Liver (tissue), 8 donors: ENCODE measurements at regions not wholly inside any gene's neighbourhood (a gene's known extent, or its start where the extent isn't known, plus 50 kb on each side); places are given as distances from the start of the nearest gene placed in this dataset.

Experiments used
- DNase-seq: peaks from one replicate; pipeline ENCODE4 v3.0.0-alpha.2; 2017; ENCODE audit warnings: low spot score
- H3K27ac ChIP-seq, 2 donors: one replicate each; pipeline ENCODE4 v1.7.0; 2013; ENCODE audit warnings: inconsistent platforms in 2 of 2, low read length in 2 of 2, control low read depth in 1 of 2, low read depth in 1 of 2, mild to moderate bottlenecking in 1 of 2
- H3K27me3 ChIP-seq, 4 donors: one replicate each; pipeline versions ENCODE4 v1.6.1 to v1.7.0; 2013; ENCODE audit warnings: low read length in 3 of 4, inconsistent platforms in 1 of 4, mild to moderate bottlenecking in 1 of 4, moderate library complexity in 1 of 4; ENCODE audit not compliant: control insufficient read depth in 4 of 4, insufficient read depth in 4 of 4
- H3K36me3 ChIP-seq, 4 donors: one replicate each; pipeline versions ENCODE4 v1.6.1 to v1.7.0; 2013; ENCODE audit warnings: low read length in 3 of 4, mild to moderate bottlenecking in 3 of 4, low read depth in 1 of 4, moderate library complexity in 1 of 4; ENCODE audit not compliant: control insufficient read depth in 4 of 4, insufficient read depth in 3 of 4
- H3K4me1 ChIP-seq, 4 donors: one replicate each; pipeline versions ENCODE4 v1.6.1 to v1.7.0; 2013; ENCODE audit warnings: low read length in 3 of 4, mild to moderate bottlenecking in 3 of 4, moderate library complexity in 1 of 4; ENCODE audit not compliant: control insufficient read depth in 4 of 4, insufficient read depth in 4 of 4
- H3K4me3 ChIP-seq, 3 donors: one replicate each; pipeline versions ENCODE4 v1.6.1 to v1.7.0; 2013; ENCODE audit warnings: low read length in 3 of 3, control low read depth in 1 of 3, low read depth in 1 of 3, mild to moderate bottlenecking in 1 of 3
- H3K9ac ChIP-seq, 2 donors: one replicate each; pipeline ENCODE4 v1.7.0; 2013; ENCODE audit warnings: low read length in 2 of 2, mild to moderate bottlenecking in 2 of 2, moderate library complexity in 2 of 2, control low read depth in 1 of 2, low read depth in 1 of 2
- H3K9me3 ChIP-seq, 4 donors: one replicate each; pipeline versions ENCODE4 v1.6.1 to v1.7.0; 2013; ENCODE audit warnings: low read length in 3 of 4; ENCODE audit not compliant: control insufficient read depth in 4 of 4
- EGR1 ChIP-seq, 2 donors: IDR thresholded peaks; 2 replicates each; pipeline ENCODE4 v1.6.1; 2016 to 2018; ENCODE audit warnings: antibody characterized with exemption in 2 of 2, low read depth in 2 of 2
- FOXA1 ChIP-seq: IDR thresholded peaks from 2 replicates; pipeline ENCODE4 v1.6.1; 2016; ENCODE audit warnings: antibody characterized with exemption
- FOXA2 ChIP-seq: IDR thresholded peaks from 2 replicates; pipeline ENCODE4 v1.6.1; 2016; ENCODE audit warnings: antibody characterized with exemption
- GABPA ChIP-seq, 2 donors: IDR thresholded peaks in 1 of 2; conservative IDR thresholded peaks in 1 of 2; 2 replicates each; pipeline ENCODE4 v1.6.1; 2016; ENCODE audit warnings: antibody characterized with exemption in 2 of 2, mild to moderate bottlenecking in 1 of 2, moderate library complexity in 1 of 2
- HNF4A ChIP-seq, 2 donors: conservative IDR thresholded peaks; 2 replicates each; pipeline ENCODE4 v1.6.1; 2016; ENCODE audit warnings: antibody characterized with exemption in 2 of 2, mild to moderate bottlenecking in 2 of 2
- HNF4G ChIP-seq: IDR thresholded peaks from 2 replicates; pipeline ENCODE4 v1.6.1; 2016; ENCODE audit warnings: antibody characterized with exemption
- JUND ChIP-seq, 2 donors: IDR thresholded peaks; 2 replicates each; pipeline ENCODE4 v1.6.1; 2016; ENCODE audit warnings: antibody characterized with exemption in 2 of 2
- NR2F2 ChIP-seq: IDR thresholded peaks from 2 replicates; pipeline ENCODE4 v1.6.1; 2016; ENCODE audit warnings: antibody characterized with exemption
- RAD21 ChIP-seq, 2 donors: IDR thresholded peaks; 2 replicates each; pipeline ENCODE4 v1.6.1; 2016; ENCODE audit warnings: antibody characterized with exemption in 2 of 2, mild to moderate bottlenecking in 2 of 2
- RXRA ChIP-seq, 2 donors: IDR thresholded peaks; 2 replicates each; pipeline ENCODE4 v1.6.1; 2017 to 2018; ENCODE audit warnings: antibody characterized with exemption in 2 of 2, mild to moderate bottlenecking in 1 of 2
- SP1 ChIP-seq: IDR thresholded peaks from 2 replicates; pipeline ENCODE4 v1.6.1; 2018; ENCODE audit warnings: antibody characterized with exemption, mild to moderate bottlenecking
- TAF1 ChIP-seq: conservative IDR thresholded peaks from 2 replicates; pipeline ENCODE4 v1.6.1; 2016; ENCODE audit warnings: antibody characterized with exemption, mild to moderate bottlenecking
- YY1 ChIP-seq: IDR thresholded peaks from 2 replicates; pipeline ENCODE4 v1.6.1; 2016; ENCODE audit warnings: antibody characterized with exemption, mild to moderate bottlenecking
- WGBS: extraction: QIAGEN DNeasy Blood & Tissue Kit; methylation state at CpG from one replicate; pipeline ENCODE4 v1.1.7; 2013; 5-methylcytosine and 5-hydroxymethylcytosine counted together
- TF ChIP-seq, protein P1 (sequence below): fragments of 150-350 bp; IDR thresholded peaks from 2 replicates; pipeline ENCODE4 v1.5.1; 2017; ENCODE audit warnings: improper control_type of control experiment, low read depth, low read length; ENCODE audit not compliant: missing input control
- TF ChIP-seq, protein P2 (sequence below): IDR thresholded peaks from 2 replicates; pipeline ENCODE4 v1.6.1; 2016; ENCODE audit warnings: antibody characterized with exemption, mild to moderate bottlenecking
- TF ChIP-seq, protein P3 (sequence below): IDR thresholded peaks from 2 replicates; pipeline ENCODE4 v1.6.1; 2016; ENCODE audit warnings: antibody characterized with exemption
- TF ChIP-seq, protein P4 (sequence below): IDR thresholded peaks from 2 replicates; pipeline ENCODE4 v1.6.1; 2016; ENCODE audit warnings: antibody characterized with exemption
- TF ChIP-seq, protein P5 (sequence below): IDR thresholded peaks from 2 replicates; pipeline ENCODE4 v1.6.1; 2016; ENCODE audit warnings: antibody characterized with exemption
- donor health status: healthy.
- donor health status: healthy.
- donor health status: healthy.
- donor health status: healthy.
- donor health status: healthy.

DNA sequence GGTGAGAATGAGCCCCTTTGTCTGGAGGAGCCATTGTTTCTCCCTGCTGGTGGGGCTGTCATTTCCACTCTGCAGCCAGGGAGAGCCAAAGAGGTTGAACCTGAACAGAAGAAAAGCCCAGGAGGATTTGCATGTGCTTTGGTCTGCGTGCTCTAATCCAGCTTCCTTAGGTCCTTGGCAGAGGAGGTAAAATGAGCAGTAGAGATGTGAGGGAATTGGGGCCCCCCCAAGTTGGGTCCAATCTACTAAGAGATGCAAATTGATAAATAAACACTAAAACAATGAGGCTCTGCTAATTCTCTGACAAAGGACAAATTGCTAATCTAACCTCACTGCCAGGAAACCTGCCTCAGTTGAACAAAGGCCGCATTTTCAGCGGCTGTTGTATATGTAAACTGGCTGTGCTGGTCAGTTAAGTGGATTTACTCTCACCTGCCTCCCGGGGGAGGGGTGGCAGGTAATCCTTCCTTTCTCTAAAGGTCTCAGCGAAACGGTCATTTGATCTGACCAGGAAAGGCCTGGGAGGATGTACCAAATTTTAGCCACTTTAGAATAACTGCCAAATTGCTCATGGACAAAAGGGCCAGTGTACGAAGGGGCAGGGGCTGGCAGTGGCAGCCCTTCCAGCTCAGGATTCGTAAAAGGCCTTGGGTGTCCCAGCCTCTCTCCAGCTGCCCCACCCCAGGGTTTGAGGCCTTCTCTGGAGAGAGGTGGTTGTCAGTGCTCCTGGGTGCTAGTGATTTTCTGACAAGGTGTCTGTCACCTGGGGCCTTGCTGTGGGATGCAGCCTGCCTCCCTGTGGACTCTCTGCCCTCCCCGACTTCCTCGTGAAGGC, 193.6 kb downstream of the MIB1 start:
- TF ChIP-seq, protein P1, sequence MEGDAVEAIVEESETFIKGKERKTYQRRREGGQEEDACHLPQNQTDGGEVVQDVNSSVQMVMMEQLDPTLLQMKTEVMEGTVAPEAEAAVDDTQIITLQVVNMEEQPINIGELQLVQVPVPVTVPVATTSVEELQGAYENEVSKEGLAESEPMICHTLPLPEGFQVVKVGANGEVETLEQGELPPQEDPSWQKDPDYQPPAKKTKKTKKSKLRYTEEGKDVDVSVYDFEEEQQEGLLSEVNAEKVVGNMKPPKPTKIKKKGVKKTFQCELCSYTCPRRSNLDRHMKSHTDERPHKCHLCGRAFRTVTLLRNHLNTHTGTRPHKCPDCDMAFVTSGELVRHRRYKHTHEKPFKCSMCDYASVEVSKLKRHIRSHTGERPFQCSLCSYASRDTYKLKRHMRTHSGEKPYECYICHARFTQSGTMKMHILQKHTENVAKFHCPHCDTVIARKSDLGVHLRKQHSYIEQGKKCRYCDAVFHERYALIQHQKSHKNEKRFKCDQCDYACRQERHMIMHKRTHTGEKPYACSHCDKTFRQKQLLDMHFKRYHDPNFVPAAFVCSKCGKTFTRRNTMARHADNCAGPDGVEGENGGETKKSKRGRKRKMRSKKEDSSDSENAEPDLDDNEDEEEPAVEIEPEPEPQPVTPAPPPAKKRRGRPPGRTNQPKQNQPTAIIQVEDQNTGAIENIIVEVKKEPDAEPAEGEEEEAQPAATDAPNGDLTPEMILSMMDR, result no peak
- TF ChIP-seq, protein P2, sequence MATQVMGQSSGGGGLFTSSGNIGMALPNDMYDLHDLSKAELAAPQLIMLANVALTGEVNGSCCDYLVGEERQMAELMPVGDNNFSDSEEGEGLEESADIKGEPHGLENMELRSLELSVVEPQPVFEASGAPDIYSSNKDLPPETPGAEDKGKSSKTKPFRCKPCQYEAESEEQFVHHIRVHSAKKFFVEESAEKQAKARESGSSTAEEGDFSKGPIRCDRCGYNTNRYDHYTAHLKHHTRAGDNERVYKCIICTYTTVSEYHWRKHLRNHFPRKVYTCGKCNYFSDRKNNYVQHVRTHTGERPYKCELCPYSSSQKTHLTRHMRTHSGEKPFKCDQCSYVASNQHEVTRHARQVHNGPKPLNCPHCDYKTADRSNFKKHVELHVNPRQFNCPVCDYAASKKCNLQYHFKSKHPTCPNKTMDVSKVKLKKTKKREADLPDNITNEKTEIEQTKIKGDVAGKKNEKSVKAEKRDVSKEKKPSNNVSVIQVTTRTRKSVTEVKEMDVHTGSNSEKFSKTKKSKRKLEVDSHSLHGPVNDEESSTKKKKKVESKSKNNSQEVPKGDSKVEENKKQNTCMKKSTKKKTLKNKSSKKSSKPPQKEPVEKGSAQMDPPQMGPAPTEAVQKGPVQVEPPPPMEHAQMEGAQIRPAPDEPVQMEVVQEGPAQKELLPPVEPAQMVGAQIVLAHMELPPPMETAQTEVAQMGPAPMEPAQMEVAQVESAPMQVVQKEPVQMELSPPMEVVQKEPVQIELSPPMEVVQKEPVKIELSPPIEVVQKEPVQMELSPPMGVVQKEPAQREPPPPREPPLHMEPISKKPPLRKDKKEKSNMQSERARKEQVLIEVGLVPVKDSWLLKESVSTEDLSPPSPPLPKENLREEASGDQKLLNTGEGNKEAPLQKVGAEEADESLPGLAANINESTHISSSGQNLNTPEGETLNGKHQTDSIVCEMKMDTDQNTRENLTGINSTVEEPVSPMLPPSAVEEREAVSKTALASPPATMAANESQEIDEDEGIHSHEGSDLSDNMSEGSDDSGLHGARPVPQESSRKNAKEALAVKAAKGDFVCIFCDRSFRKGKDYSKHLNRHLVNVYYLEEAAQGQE, result no peak
- TF ChIP-seq NR2F2 (no peak), TAF1 (no peak), JUND (IDR thresholded peaks at IDR 0.05) (no peak), HNF4G (no peak), RAD21 (IDR thresholded peaks at IDR 0.05) (no peak), FOXA2 (no peak), FOXA1 (no peak), YY1 (no peak), GABPA (IDR thresholded peaks at IDR 0.05 in 1 of 2, conservative IDR thresholded peaks at IDR 0.05 in 1 of 2) (no peak), EGR1 (IDR thresholded peaks at IDR 0.05; ENCODE audit: low read depth in 2 of 2) (no peak), RXRA (IDR thresholded peaks at IDR 0.05) (no peak), SP1 (no peak), HNF4A (conservative IDR thresholded peaks at IDR 0.05) (no peak)
- TF ChIP-seq, protein P3, sequence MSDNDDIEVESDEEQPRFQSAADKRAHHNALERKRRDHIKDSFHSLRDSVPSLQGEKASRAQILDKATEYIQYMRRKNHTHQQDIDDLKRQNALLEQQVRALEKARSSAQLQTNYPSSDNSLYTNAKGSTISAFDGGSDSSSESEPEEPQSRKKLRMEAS, result no peak
- TF ChIP-seq, protein P4, sequence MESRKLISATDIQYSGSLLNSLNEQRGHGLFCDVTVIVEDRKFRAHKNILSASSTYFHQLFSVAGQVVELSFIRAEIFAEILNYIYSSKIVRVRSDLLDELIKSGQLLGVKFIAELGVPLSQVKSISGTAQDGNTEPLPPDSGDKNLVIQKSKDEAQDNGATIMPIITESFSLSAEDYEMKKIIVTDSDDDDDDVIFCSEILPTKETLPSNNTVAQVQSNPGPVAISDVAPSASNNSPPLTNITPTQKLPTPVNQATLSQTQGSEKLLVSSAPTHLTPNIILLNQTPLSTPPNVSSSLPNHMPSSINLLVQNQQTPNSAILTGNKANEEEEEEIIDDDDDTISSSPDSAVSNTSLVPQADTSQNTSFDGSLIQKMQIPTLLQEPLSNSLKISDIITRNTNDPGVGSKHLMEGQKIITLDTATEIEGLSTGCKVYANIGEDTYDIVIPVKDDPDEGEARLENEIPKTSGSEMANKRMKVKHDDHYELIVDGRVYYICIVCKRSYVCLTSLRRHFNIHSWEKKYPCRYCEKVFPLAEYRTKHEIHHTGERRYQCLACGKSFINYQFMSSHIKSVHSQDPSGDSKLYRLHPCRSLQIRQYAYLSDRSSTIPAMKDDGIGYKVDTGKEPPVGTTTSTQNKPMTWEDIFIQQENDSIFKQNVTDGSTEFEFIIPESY, result no peak
- TF ChIP-seq, protein P5, sequence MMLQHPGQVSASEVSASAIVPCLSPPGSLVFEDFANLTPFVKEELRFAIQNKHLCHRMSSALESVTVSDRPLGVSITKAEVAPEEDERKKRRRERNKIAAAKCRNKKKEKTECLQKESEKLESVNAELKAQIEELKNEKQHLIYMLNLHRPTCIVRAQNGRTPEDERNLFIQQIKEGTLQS, result no peak
- Histone ChIP-seq H3K36me3 (no peaks in the 10 kb centered on the region), H3K9ac (no peak overlapping the region), H3K27ac (no peak overlapping the region), H3K4me3 (no peak overlapping the region), H3K9me3 (no peaks in the 10 kb centered on the region), H3K27me3 (no peaks in the 10 kb centered on the region), H3K4me1 (no peaks in the 10 kb centered on the region)
- no peak for DNase-seq
- WGBS, result 91% methylated on average over 10 of the region's 10 CpGs
